Astrocyte (in vitro differentiated cells and primary cell): ENCODE measurements at regions not wholly inside any gene's neighbourhood (a gene's known extent, or its start where the extent isn't known, plus 50 kb on each side); places are given as distances from the start of the nearest gene placed in this dataset.

Experiments used
- DNase-seq: peaks from one replicate; pipeline ENCODE4 v3.0.0-alpha.2; 2010; ENCODE audit warnings: low read depth
- FAIRE-seq: peaks from 2 replicates; lab custom pipeline; 2011; peaks lifted over from hg19 to GRCh38; lab: Jason Lieb, UNC
- H2AFZ ChIP-seq: 2 replicates; pipeline ENCODE4 v1.6.0; 2012; ENCODE audit warnings: low read depth, low read length, inconsistent platforms
- H3K27ac ChIP-seq: 2 replicates; pipeline ENCODE4 v1.5.1; 2011; ENCODE audit warnings: low read depth, low read length, inconsistent platforms
- H3K27me3 ChIP-seq: 2 replicates; pipeline ENCODE4 v1.6.0; 2011; ENCODE audit warnings: low read length, inconsistent platforms; ENCODE audit not compliant: insufficient read depth
- H3K36me3 ChIP-seq: 2 replicates; pipeline ENCODE4 v1.5.1; 2011; ENCODE audit warnings: low read length, inconsistent platforms; ENCODE audit not compliant: insufficient read depth
- H3K4me1 ChIP-seq: 2 replicates; pipeline ENCODE4 v1.5.1; 2011; ENCODE audit warnings: low read length, inconsistent platforms; ENCODE audit not compliant: insufficient read depth
- H3K4me2 ChIP-seq: 2 replicates; pipeline ENCODE4 v1.6.0; 2012; ENCODE audit warnings: low read length, inconsistent platforms
- H3K4me3 ChIP-seq: 2 replicates; pipeline ENCODE4 v1.5.1; 2011; ENCODE audit warnings: low read depth, mild to moderate bottlenecking, low read length, inconsistent platforms; ENCODE audit not compliant: insufficient read depth
- H3K79me2 ChIP-seq: 2 replicates; pipeline ENCODE4 v1.6.0; 2012; ENCODE audit warnings: mild to moderate bottlenecking, low read length, inconsistent platforms; ENCODE audit not compliant: insufficient read depth
- H3K9ac ChIP-seq: 2 replicates; pipeline ENCODE4 v1.6.0; 2012; ENCODE audit warnings: mild to moderate bottlenecking, low read length, inconsistent platforms
- H3K9me3 ChIP-seq: 2 replicates; pipeline ENCODE4 v1.5.1; 2012; ENCODE audit warnings: low read depth, mild to moderate bottlenecking, low read length, inconsistent platforms; ENCODE audit not compliant: insufficient read depth
- H4K20me1 ChIP-seq: 2 replicates; pipeline ENCODE4 v1.6.0; 2012; ENCODE audit warnings: low read length, inconsistent platforms; ENCODE audit not compliant: insufficient read depth
- H3K27ac Mint-ChIP-seq: one replicate; pipeline ENCODE4 v1.8.0; 2021; ENCODE audit warnings: mild to moderate bottlenecking, mixed read lengths; ENCODE audit not compliant: unreplicated experiment
- H3K27me3 Mint-ChIP-seq: one replicate; pipeline ENCODE4 v1.8.0; 2021; ENCODE audit warnings: low read depth, mixed read lengths; ENCODE audit not compliant: unreplicated experiment
- H3K36me3 Mint-ChIP-seq: one replicate; pipeline ENCODE4 v1.8.0; 2021; ENCODE audit warnings: low read depth, mixed read lengths; ENCODE audit not compliant: unreplicated experiment
- H3K4me1 Mint-ChIP-seq: one replicate; pipeline ENCODE4 v1.8.0; 2021; ENCODE audit warnings: low read depth, mixed read lengths; ENCODE audit not compliant: unreplicated experiment
- H3K4me3 Mint-ChIP-seq: one replicate; pipeline ENCODE4 v1.8.0; 2021; ENCODE audit warnings: mild to moderate bottlenecking, moderate library complexity, mixed read lengths; ENCODE audit not compliant: unreplicated experiment
- H3K9me3 Mint-ChIP-seq: one replicate; pipeline ENCODE4 v1.8.0; 2021; ENCODE audit warnings: mild to moderate bottlenecking, mixed read lengths; ENCODE audit not compliant: unreplicated experiment
- CTCF ChIP-seq: IDR thresholded peaks from 2 replicates; pipeline ENCODE4 v1.5.1; 2011; ENCODE audit warnings: low read depth, mild to moderate bottlenecking, inconsistent platforms, low read length, moderate library complexity; ENCODE audit not compliant: insufficient read depth
- EZH2 ChIP-seq: IDR thresholded peaks from 2 replicates; pipeline ENCODE4 v1.6.1; 2012; ENCODE audit warnings: mild to moderate bottlenecking, low read length, inconsistent platforms; ENCODE audit not compliant: insufficient read depth

GRCh38 chr3:30486368-30486767 is 120.0 kb upstream of the TGFBR2 start:
- H3K9ac ChIP-seq: no peak overlapping the region

GRCh38 chr3:30488070-30488756 is 118.2 kb upstream of the TGFBR2 start:
- Histone ChIP-seq H4K20me1 (no peaks in the 10 kb centered on the region), H3K4me3 (no peak overlapping the region), H2AFZ (no peak overlapping the region), H3K36me3 (no peaks in the 10 kb centered on the region), H3K9ac (no peak overlapping the region), H3K4me2 (no peak overlapping the region), H3K27ac (no peak overlapping the region), H3K79me2 (no peaks in the 10 kb centered on the region), H3K9me3 (no peaks in the 10 kb centered on the region), H3K4me1 (no peaks in the 10 kb centered on the region), H3K27me3 (no peaks in the 10 kb centered on the region)
- Mint-ChIP-seq H3K27ac (no peak overlapping the region), H3K4me3 (no peak overlapping the region), H3K9me3 (peaks cover 9% of the 10 kb centered on the region), H3K4me1 (peaks cover 19% of the 10 kb centered on the region), H3K27me3 (no peaks in the 10 kb centered on the region), H3K36me3 (peaks cover 2% of the 10 kb centered on the region)
- no peak for TF ChIP-seq CTCF
- no peak for TF ChIP-seq EZH2
- no peak for FAIRE-seq
- no peak for DNase-seq

More at GRCh38 chr3:30486368-30486767, 120.0 kb upstream of the TGFBR2 start:
- H3K27me3 ChIP-seq: no peaks in the 10 kb centered on the region
- H3K4me3 Mint-ChIP-seq: no peak overlapping the region
- no peak overlapping the region for H2AFZ ChIP-seq
- H4K20me1 ChIP-seq: no peaks in the 10 kb centered on the region
- no peaks in the 10 kb centered on the region for H3K79me2 ChIP-seq
- DNase-seq: no peak
- H3K4me2 ChIP-seq: no peak overlapping the region
- no peaks in the 10 kb centered on the region for H3K4me1 ChIP-seq
- peaks cover 9% of the 10 kb centered on the region for H3K9me3 Mint-ChIP-seq
- no peak for TF ChIP-seq EZH2
- TF ChIP-seq CTCF: no peak
- peaks cover 9% of the 10 kb centered on the region for H3K4me1 Mint-ChIP-seq
- no peaks in the 10 kb centered on the region for H3K36me3 ChIP-seq
- peaks cover 2% of the 10 kb centered on the region for H3K36me3 Mint-ChIP-seq
- H3K9me3 ChIP-seq: no peaks in the 10 kb centered on the region
- H3K27ac Mint-ChIP-seq: no peak overlapping the region
- H3K4me3 ChIP-seq: no peak overlapping the region
- no peak overlapping the region for H3K27ac ChIP-seq
- FAIRE-seq: no peak
- H3K27me3 Mint-ChIP-seq: no peaks in the 10 kb centered on the region
